GM12873 (cell line): ENCODE measurements at regions not wholly inside any gene's neighbourhood (a gene's known extent, or its start where the extent isn't known, plus 50 kb on each side); places are given as distances from the start of the nearest gene placed in this dataset.
A peak's percentile ranks its signal among the peaks of the same experiment; 100 is the strongest.

Experiments used
- CTCF ChIP-seq: IDR thresholded peaks from 2 replicates; pipeline ENCODE4 v1.5.1; 2012; ENCODE audit warnings: low read depth, mild to moderate bottlenecking, moderate library complexity, low read length, control low read depth; ENCODE audit not compliant: insufficient read depth; ENCODE audit errors: missing control alignments

- TF ChIP-seq CTCF = no peak
These were observed 174.8 kb upstream of the CHODL start for GRCh38 chr21:18069875-18070274.

- no peak for TF ChIP-seq CTCF
These were observed 184.2 kb upstream of the CHODL start for GRCh38 chr21:18060402-18060801.

- no peak for TF ChIP-seq CTCF
These were observed 185.8 kb upstream of the CHODL start for GRCh38 chr21:18058731-18059398.

GRCh38 chr21:18053151-18053550, 191.5 kb upstream of the CHODL start:
- no peak for TF ChIP-seq CTCF

- no peak for TF ChIP-seq CTCF
These were observed 195.2 kb upstream of the CHODL start for GRCh38 chr21:18049461-18049860.

- peak; percentile 35 for TF ChIP-seq CTCF
These were observed 203.6 kb upstream of the CHODL start for GRCh38 chr21:18041012-18041411.

GRCh38 chr21:18030248-18030647, 211.1 kb upstream of the C21orf91 start:
- TF ChIP-seq CTCF = no peak
